ENCODE measurements at regions not wholly inside any gene's neighbourhood (a gene's known extent, or its start where the extent isn't known, plus 50 kb on each side); places are given as distances from the start of the nearest gene placed in this dataset.

GRCh38 chr4:86484241-86484640, 109.9 kb upstream of the PTPN13 start:
- no peak overlapping the region for H3K4me3 ChIP-seq
- intact Hi-C loops (cut with DNase I), result no loop called here
- no peaks in the 10 kb centered on the region for H3K27me3 ChIP-seq
- no peaks in the 10 kb centered on the region for H3K36me3 ChIP-seq
- TF ChIP-seq POLR2AphosphoS5 (IDR thresholded peaks at IDR 0.05; ENCODE audit: insufficient read depth in 1 of 2, low read depth in 1 of 2) (no peak), CTCF (IDR thresholded peaks at IDR 0.05) (no peak), POLR2A (IDR thresholded peaks at IDR 0.05) (no peak)
- no peak for DNase-seq (ENCODE audit: extremely low spot score in 2 of 2)
- H3K9me3 ChIP-seq, result no peaks in the 10 kb centered on the region
- H3K4me1 ChIP-seq, result no peaks in the 10 kb centered on the region
- no peak overlapping the region for H3K27ac ChIP-seq

DNA sequence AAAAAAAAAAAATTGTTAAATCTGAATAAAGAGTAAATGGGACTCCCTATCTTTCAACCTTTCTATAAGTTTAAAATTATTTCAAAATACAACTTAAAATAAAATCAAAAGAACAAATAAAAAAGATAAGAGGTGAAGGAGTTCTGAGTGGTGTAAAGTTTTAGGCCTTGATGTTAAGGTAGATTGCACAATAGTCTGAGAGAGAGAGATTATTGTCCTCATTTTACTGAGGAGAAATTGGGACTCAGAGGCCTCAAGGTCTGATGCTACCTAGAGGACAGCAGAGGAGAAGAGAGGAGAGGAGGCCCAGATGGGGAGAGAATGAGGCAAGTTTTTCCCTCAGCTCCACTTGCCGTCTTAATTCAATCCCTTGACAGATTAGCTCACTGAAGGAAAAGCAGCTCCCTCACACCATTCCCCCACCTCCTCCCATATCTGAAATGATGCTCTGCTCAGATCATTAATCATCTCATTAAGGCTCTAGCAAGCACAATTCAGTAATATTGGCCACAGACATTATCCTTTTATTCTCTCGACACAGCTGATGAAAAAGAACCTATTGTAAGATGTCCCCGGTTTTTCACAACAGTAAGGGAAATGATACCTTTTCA, 106.3 kb upstream of the PTPN13 start:
- TF ChIP-seq POLR2A (IDR thresholded peaks at IDR 0.05), result no peak
- no peak for TF ChIP-seq CTCF (IDR thresholded peaks at IDR 0.05)
- no peak for TF ChIP-seq POLR2AphosphoS5 (IDR thresholded peaks at IDR 0.05; ENCODE audit: insufficient read depth in 1 of 2, low read depth in 1 of 2)
- H3K27me3 ChIP-seq, result no peaks in the 10 kb centered on the region
- DNase-seq (ENCODE audit: extremely low spot score in 2 of 2), result no peak
- H3K4me3 ChIP-seq, result no peak overlapping the region
- H3K9me3 ChIP-seq, result no peaks in the 10 kb centered on the region
- no peaks in the 10 kb centered on the region for H3K36me3 ChIP-seq
- H3K4me1 ChIP-seq, result no peaks in the 10 kb centered on the region
- H3K27ac ChIP-seq, result no peak overlapping the region
- intact Hi-C loops (cut with DNase I), result no loop called here

GRCh38 chr4:86493460-86493859, 100.7 kb upstream of the PTPN13 start:
- H3K36me3 ChIP-seq, result no peaks in the 10 kb centered on the region
- no peak for TF ChIP-seq POLR2A (IDR thresholded peaks at IDR 0.05)
- no peak for TF ChIP-seq POLR2AphosphoS5 (IDR thresholded peaks at IDR 0.05; ENCODE audit: insufficient read depth in 1 of 2, low read depth in 1 of 2)

GRCh38 chr4:86496094-86497080, 97.7 kb upstream of the PTPN13 start:
- no peak for DNase-seq (ENCODE audit: extremely low spot score in 2 of 2)
- Histone ChIP-seq H3K4me1 (peaks cover 17% of the 10 kb centered on the region), H3K4me3 (no peak overlapping the region), H3K27me3 (no peaks in the 10 kb centered on the region), H3K9me3 (no peaks in the 10 kb centered on the region), H3K36me3 (no peaks in the 10 kb centered on the region), H3K27ac (peak overlapping the region; percentile 1)
- intact Hi-C loops (cut with DNase I), result loop anchor here (10.0 kb wide), 1 partner anchor 398 kb away; the partner anchor contains the start of gene C4orf36
- TF ChIP-seq CTCF (IDR thresholded peaks at IDR 0.05), result peak; percentile 63 to 73 (median 67)
- no peak for TF ChIP-seq POLR2AphosphoS5 (IDR thresholded peaks at IDR 0.05; ENCODE audit: insufficient read depth in 1 of 2, low read depth in 1 of 2)

More at GRCh38 chr4:86493460-86493859, 100.7 kb upstream of the PTPN13 start:
- no peaks in the 10 kb centered on the region for H3K9me3 ChIP-seq
- peaks cover 16% of the 10 kb centered on the region for H3K4me1 ChIP-seq
- DNase-seq (ENCODE audit: extremely low spot score in 2 of 2), result no peak
- no peaks in the 10 kb centered on the region for H3K27me3 ChIP-seq
- no peak overlapping the region for H3K4me3 ChIP-seq
- intact Hi-C loops (cut with DNase I), result loop anchor here (10.0 kb wide), 1 partner anchor 401 kb away; the partner anchor contains the start of gene C4orf36
- H3K27ac ChIP-seq, result no peak overlapping the region

- DNase-seq (ENCODE audit: extremely low spot score in 2 of 2), result no peak
- Histone ChIP-seq H3K4me1 (peaks cover 17% of the 10 kb centered on the region), H3K4me3 (no peak overlapping the region), H3K27ac (peak overlapping the region; percentile 22), H3K36me3 (no peaks in the 10 kb centered on the region), H3K9me3 (no peaks in the 10 kb centered on the region), H3K27me3 (no peaks in the 10 kb centered on the region)
- TF ChIP-seq CTCF (IDR thresholded peaks at IDR 0.05) (no peak), POLR2AphosphoS5 (IDR thresholded peaks at IDR 0.05; ENCODE audit: insufficient read depth in 1 of 2, low read depth in 1 of 2) (no peak), POLR2A (IDR thresholded peaks at IDR 0.05) (no peak)
- intact Hi-C loops (cut with DNase I), result loop anchor here (10.0 kb wide), 1 partner anchor 398 kb away; the partner anchor contains the start of gene C4orf36
Observed at GRCh38 chr4:86497131-86497530, 97.0 kb upstream of the PTPN13 start.

Data from vagina (tissue), 2 donors.